ENCODE measurements at regions not wholly inside any gene's neighbourhood (a gene's known extent, or its start where the extent isn't known, plus 50 kb on each side); places are given as distances from the start of the nearest gene placed in this dataset.

GRCh38 chr7:115354925-115355324, 433.0 kb downstream of the MDFIC start:
- peaks cover 4% of the 10 kb centered on the region; the same call in 1 of the 2 replicates for H3K4me1 ChIP-seq (ENCODE audit: control insufficient read depth, insufficient read depth, low read length)
- H3K9me3 ChIP-seq (ENCODE audit: control insufficient read depth, insufficient read depth, low read length): no peaks in the 10 kb centered on the region
- H2BK15ac ChIP-seq (ENCODE audit: low read depth, low read length): no peak overlapping the region
- no peak overlapping the region for H3K27ac ChIP-seq (ENCODE audit: insufficient read depth, low read length)
- H2AFZ ChIP-seq (replicated peaks; ENCODE audit: low read length, poor library complexity): no peak overlapping the region
- no peak overlapping the region for H4K91ac ChIP-seq (ENCODE audit: insufficient read depth, low read depth, low read length)
- no peak overlapping the region for H3K4me2 ChIP-seq (ENCODE audit: low read depth, low read length)
- H4K5ac ChIP-seq (ENCODE audit: low read depth, low read length): no peak overlapping the region
- H3K4me3 ChIP-seq (ENCODE audit: insufficient read depth, low read depth, low read length): no peak overlapping the region
- no peak for TF ChIP-seq CHD1 (IDR thresholded peaks at IDR 0.05; ENCODE audit: low read depth, low read length)
- no peak for TF ChIP-seq MXI1 (IDR thresholded peaks at IDR 0.05; ENCODE audit: borderline replicate concordance, low read depth, low read length)
- no peak for TF ChIP-seq SMC3 (IDR thresholded peaks at IDR 0.05; ENCODE audit: low read depth, low read length)
- TF ChIP-seq CEBPB (IDR thresholded peaks at IDR 0.05; ENCODE audit: low read depth, low read length): no peak
- no peak for TF ChIP-seq CTCF (conservative IDR thresholded peaks at IDR 0.05; ENCODE audit: low read depth, low read length)
- TF ChIP-seq USF2 (IDR thresholded peaks at IDR 0.05; ENCODE audit: low read depth, low read length): no peak
- TF ChIP-seq RCOR1 (IDR thresholded peaks at IDR 0.05; ENCODE audit: insufficient replicate concordance, low read length): no peak
- TF ChIP-seq RAD21 (IDR thresholded peaks at IDR 0.05; ENCODE audit: low read length): no peak
- no peak for TF ChIP-seq MAZ (IDR thresholded peaks at IDR 0.05; ENCODE audit: borderline replicate concordance, low read depth, low read length)
- no peak for TF ChIP-seq POLR2A (IDR thresholded peaks at IDR 0.05; ENCODE audit: low read depth, low read length)
- TF ChIP-seq FOS (IDR thresholded peaks at IDR 0.05; ENCODE audit: low read depth, low read length): no peak
- no peak for TF ChIP-seq ELK1 (IDR thresholded peaks at IDR 0.05; ENCODE audit: borderline replicate concordance, low read depth, low read length)
- no peak for TF ChIP-seq BHLHE40 (IDR thresholded peaks at IDR 0.05; ENCODE audit: low read depth, low read length)
- no peak for TF ChIP-seq NFE2L2 (IDR thresholded peaks at IDR 0.05; ENCODE audit: low read depth, low read length)
- TF ChIP-seq RFX5 (IDR thresholded peaks at IDR 0.05; ENCODE audit: low read depth, low read length): no peak
- TF ChIP-seq MAFK (IDR thresholded peaks at IDR 0.05; ENCODE audit: low read depth, low read length): no peak
- H3K14ac ChIP-seq (replicated peaks; ENCODE audit: low read depth, low read length): no peak overlapping the region
- no TSS peak for BruUV-seq (replicated peaks)
- no peaks in the 10 kb centered on the region for H4K20me1 ChIP-seq (ENCODE audit: insufficient read depth, low read length)
- H3K79me1 ChIP-seq (ENCODE audit: low read depth in 1 of 2, low read length in 2 of 2): no peaks in the 10 kb centered on the region
- ChIA-PET POLR2A (ENCODE audit: unreplicated experiment) (no interaction called here), CTCF (no interaction called here)
- no peak overlapping the region for H3K23ac ChIP-seq (ENCODE audit: low read depth, low read length)
- H3K56ac ChIP-seq (ENCODE audit: extremely low read depth, insufficient read depth, low read length): no peak overlapping the region
- dilution Hi-C loops (cut with HindIII; ENCODE audit: low sequenced_read_pairs, unreplicated experiment): no loop called here
- WGBS, 2 experiments (ENCODE audit: extremely low coverage in 2 of 2, insufficient read length in 1 of 2): no CpG with 5 or more reads among the region's 1 CpG
- H3K9ac ChIP-seq (ENCODE audit: low read depth, low read length): no peak overlapping the region
- H2AK9ac ChIP-seq (replicated peaks; ENCODE audit: low read depth, low read length, poor library complexity): no peak overlapping the region
- in situ Hi-C loops (cut with MboI; ENCODE audit: low sequenced_read_pairs): no loop called here
- no peak for DNase-seq
- no peak overlapping the region for H2BK120ac ChIP-seq (ENCODE audit: low read depth, low read length)
- no peak overlapping the region; a peak in 1 of 4 replicates for H4K8ac ChIP-seq (ENCODE audit: low read depth in 2 of 2, low read length in 2 of 2)
- H3K18ac ChIP-seq (ENCODE audit: low read depth, low read length): no peak overlapping the region
- H3K9me1 ChIP-seq (ENCODE audit: insufficient read depth, low read length): no peaks in the 10 kb centered on the region
- H3K36me3 ChIP-seq (ENCODE audit: control insufficient read depth, insufficient read depth, low read length): no peaks in the 10 kb centered on the region
- intact Hi-C loops (cut with micrococcal nuclease): loop anchor here (5.0 to 10.0 kb wide), 5 partner anchors 322 to 1270 kb away; no protein-coding TSS in a partner anchor
- no peak overlapping the region for H2BK20ac ChIP-seq (ENCODE audit: low read depth, low read length)
- H3K27me3 ChIP-seq (ENCODE audit: control insufficient read depth, insufficient read depth, low read length): no peaks in the 10 kb centered on the region
- no peak for ATAC-seq (ENCODE audit: low read depth)
- no peak overlapping the region for H2AK5ac ChIP-seq (ENCODE audit: low read depth, low read length)
- no peak overlapping the region for H2BK5ac ChIP-seq (ENCODE audit: low read depth, low read length, poor library complexity, severe bottlenecking)
- H3K4ac ChIP-seq (ENCODE audit: low read depth, low read length): no peak overlapping the region
